GM12878 (cell line): ENCODE measurements at regions not wholly inside any gene's neighbourhood (a gene's known extent, or its start where the extent isn't known, plus 50 kb on each side); places are given as distances from the start of the nearest gene placed in this dataset.

Experiments used
- BHLHE40 ChIP-seq, 2 experiments: fragments of 450-650 bp in 1 of 2; IDR thresholded peaks; 2 replicates each; pipeline ENCODE4 v1.6.1; 2011 to 2017; ENCODE audit warnings: low read depth in 2 of 2, borderline replicate concordance in 1 of 2, improper control_type of control experiment in 1 of 2, low read length in 1 of 2, mild to moderate bottlenecking in 1 of 2
- IKZF1 ChIP-seq: fragments of 450-650 bp; conservative IDR thresholded peaks from 2 replicates; pipeline ENCODE4 v1.6.1; 2017; ENCODE audit warnings: antibody characterized with exemption, mild to moderate bottlenecking
- MEF2B ChIP-seq: fragments of 450-650 bp; IDR thresholded peaks from 2 replicates; pipeline ENCODE4 v1.6.1; 2018; ENCODE audit warnings: mild to moderate bottlenecking, moderate library complexity; ENCODE audit not compliant: partially characterized antibody, poor library complexity, severe bottlenecking
- MTA3 ChIP-seq: IDR thresholded peaks from 2 replicates; pipeline ENCODE4 v1.6.1; 2012; ENCODE audit warnings: low read length, inconsistent platforms, borderline replicate concordance
- PKNOX1 ChIP-seq: fragments of 450-650 bp; IDR thresholded peaks from 2 replicates; pipeline ENCODE4 v1.6.1; 2016; ENCODE audit warnings: mild to moderate bottlenecking
- RBBP5 ChIP-seq: fragments of 200-600 bp; sonication (generic); conservative IDR thresholded peaks from 2 replicates; pipeline ENCODE4 v1.6.1; 2016
- RUNX3 ChIP-seq: IDR thresholded peaks from 2 replicates; pipeline ENCODE4 v1.6.1; 2012; ENCODE audit warnings: low read length, inconsistent platforms
- ZNF217 ChIP-seq: fragments of 450-650 bp; IDR thresholded peaks from 2 replicates; pipeline ENCODE4 v1.6.1; 2017; ENCODE audit warnings: antibody characterized with exemption, mild to moderate bottlenecking
- TF ChIP-seq, protein P1 (sequence below): fragments of 450-650 bp; IDR thresholded peaks from 2 replicates; pipeline ENCODE4 v1.6.1; 2017; ENCODE audit warnings: mild to moderate bottlenecking, low read depth, inconsistent platforms; ENCODE audit not compliant: poor library complexity, severe bottlenecking
- TF ChIP-seq, protein P2 (sequence below): IDR thresholded peaks from 2 replicates; pipeline ENCODE4 v1.6.1; 2011; ENCODE audit warnings: low read depth, mild to moderate bottlenecking, low read length, moderate library complexity, borderline replicate concordance; ENCODE audit errors: extremely low read depth
- TF ChIP-seq, protein P3 (sequence below): fragments of 450-650 bp; IDR thresholded peaks from 2 replicates; pipeline ENCODE4 v1.6.1; 2018; ENCODE audit warnings: mild to moderate bottlenecking, low read depth, moderate library complexity; ENCODE audit not compliant: partially characterized antibody

DNA sequence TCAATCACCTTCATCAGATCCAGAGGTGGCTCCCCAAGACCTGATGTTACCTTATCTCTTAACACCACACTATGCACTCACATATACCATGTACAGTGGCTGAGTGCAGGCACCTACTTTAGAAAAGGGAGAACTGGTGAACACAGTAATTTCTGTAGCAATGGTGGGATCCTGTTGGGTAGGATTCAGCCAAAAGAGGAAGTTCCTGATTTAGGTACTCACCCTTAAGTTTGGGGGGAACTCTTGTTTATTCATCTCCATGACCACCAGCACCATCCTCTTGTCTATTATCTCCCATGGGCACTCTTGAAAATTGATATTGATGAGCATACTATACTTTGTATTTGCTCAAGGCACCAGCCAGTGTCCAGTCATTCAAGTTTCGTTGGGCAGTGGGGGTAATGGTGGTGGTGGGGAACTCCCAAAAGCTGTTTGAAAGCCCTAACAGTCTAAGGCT lies 324.4 kb downstream of the LMO7 start (continued):
- TF ChIP-seq, protein P1, sequence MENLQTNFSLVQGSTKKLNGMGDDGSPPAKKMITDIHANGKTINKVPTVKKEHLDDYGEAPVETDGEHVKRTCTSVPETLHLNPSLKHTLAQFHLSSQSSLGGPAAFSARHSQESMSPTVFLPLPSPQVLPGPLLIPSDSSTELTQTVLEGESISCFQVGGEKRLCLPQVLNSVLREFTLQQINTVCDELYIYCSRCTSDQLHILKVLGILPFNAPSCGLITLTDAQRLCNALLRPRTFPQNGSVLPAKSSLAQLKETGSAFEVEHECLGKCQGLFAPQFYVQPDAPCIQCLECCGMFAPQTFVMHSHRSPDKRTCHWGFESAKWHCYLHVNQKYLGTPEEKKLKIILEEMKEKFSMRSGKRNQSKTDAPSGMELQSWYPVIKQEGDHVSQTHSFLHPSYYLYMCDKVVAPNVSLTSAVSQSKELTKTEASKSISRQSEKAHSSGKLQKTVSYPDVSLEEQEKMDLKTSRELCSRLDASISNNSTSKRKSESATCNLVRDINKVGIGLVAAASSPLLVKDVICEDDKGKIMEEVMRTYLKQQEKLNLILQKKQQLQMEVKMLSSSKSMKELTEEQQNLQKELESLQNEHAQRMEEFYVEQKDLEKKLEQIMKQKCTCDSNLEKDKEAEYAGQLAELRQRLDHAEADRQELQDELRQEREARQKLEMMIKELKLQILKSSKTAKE, result no peak
- TF ChIP-seq, protein P2, sequence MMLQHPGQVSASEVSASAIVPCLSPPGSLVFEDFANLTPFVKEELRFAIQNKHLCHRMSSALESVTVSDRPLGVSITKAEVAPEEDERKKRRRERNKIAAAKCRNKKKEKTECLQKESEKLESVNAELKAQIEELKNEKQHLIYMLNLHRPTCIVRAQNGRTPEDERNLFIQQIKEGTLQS, result no peak
- TF ChIP-seq MTA3, result peak; percentile 33; the same call in 1 of the 2 replicates
- 0 out of 2 replicates have a peak, but pooled peaks have one; percentile 13 for TF ChIP-seq PKNOX1
- no peak for TF ChIP-seq ZNF217
- TF ChIP-seq, protein P3, sequence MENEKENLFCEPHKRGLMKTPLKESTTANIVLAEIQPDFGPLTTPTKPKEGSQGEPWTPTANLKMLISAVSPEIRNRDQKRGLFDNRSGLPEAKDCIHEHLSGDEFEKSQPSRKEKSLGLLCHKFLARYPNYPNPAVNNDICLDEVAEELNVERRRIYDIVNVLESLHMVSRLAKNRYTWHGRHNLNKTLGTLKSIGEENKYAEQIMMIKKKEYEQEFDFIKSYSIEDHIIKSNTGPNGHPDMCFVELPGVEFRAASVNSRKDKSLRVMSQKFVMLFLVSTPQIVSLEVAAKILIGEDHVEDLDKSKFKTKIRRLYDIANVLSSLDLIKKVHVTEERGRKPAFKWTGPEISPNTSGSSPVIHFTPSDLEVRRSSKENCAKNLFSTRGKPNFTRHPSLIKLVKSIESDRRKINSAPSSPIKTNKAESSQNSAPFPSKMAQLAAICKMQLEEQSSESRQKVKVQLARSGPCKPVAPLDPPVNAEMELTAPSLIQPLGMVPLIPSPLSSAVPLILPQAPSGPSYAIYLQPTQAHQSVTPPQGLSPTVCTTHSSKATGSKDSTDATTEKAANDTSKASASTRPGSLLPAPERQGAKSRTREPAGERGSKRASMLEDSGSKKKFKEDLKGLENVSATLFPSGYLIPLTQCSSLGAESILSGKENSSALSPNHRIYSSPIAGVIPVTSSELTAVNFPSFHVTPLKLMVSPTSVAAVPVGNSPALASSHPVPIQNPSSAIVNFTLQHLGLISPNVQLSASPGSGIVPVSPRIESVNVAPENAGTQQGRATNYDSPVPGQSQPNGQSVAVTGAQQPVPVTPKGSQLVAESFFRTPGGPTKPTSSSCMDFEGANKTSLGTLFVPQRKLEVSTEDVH, result no peak
- peak; percentile 83 for TF ChIP-seq IKZF1
- peak in 1 of 2 experiments; percentile 26; a peak in 1 of 4 replicates for TF ChIP-seq BHLHE40 (IDR thresholded peaks at IDR 0.05; ENCODE audit: borderline replicate concordance in 1 of 2, low read depth in 2 of 2, low read length in 1 of 2)
- peak; percentile 82 for TF ChIP-seq MEF2B
- TF ChIP-seq RUNX3, result peak; percentile 86
- no peak for TF ChIP-seq RBBP5
